HG02885 (cell line): ENCODE measurements at regions not wholly inside any gene's neighbourhood (a gene's known extent, or its start where the extent isn't known, plus 50 kb on each side); places are given as distances from the start of the nearest gene placed in this dataset.

Source experiments
- ATAC-seq: cut with Tn5 transposase; IDR thresholded peaks from one replicate; pipeline ENCODE4 v1.9.1; 2021; ENCODE audit warnings: mild to moderate bottlenecking; ENCODE audit not compliant: unreplicated experiment, poor library complexity

DNA sequence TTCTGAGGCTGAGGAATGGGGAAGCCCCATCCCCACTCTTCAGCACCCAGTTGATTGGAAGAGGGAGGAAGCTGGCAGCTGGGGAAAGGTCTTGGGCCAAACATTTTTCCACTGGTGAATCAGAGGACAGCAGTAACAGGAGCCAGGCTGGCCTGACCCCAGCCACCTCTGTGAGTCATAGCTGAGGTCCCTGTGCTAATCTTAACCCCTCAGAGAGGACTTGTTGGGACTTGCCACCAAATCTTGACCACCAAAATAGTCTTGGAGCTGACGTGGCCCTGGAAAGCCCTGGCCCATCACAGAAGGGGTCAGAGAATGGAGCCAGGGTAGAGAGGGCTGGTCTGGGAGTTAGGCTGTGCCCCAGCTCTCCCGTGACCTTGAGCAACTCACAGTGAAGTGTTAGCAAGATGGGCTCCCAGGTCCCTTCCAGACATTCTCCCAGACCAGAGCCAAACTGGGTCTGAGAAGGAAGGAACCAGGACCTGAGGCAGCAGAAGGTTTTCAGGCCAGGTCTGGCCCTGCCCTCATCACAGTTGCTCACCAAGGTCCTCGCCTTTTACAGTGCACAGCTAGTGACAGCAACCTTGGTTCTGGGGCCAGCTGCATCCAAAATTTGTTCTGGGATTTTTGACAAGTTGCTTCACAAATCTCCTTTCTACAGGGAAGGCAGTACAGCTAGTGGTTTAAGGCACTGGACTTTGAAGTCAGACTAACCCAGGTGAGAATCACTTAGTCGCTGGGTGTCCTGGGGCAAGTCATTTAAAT, 266.6 kb downstream of the CYP26B1 start:
- ATAC-seq, result no peak

DNA sequence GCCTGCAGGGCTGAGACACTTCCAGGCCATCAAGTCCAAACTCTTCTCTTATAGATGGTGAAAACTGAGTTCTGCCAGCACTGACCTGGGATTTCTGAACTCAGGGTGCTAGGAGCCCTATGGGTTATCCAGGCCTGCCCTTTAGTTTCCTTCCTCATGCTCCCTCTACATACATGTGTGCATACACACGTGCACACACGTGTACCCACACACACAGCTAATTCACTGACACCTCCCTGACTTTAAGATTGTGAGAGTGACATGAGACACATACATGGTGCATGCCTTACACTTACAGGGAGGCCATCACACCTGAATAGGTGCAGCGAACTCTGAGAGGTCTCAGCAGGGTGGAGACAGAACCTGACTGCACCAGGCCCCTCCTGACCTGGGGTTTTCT, 267.4 kb downstream of the CYP26B1 start:
- ATAC-seq, result no peak

DNA sequence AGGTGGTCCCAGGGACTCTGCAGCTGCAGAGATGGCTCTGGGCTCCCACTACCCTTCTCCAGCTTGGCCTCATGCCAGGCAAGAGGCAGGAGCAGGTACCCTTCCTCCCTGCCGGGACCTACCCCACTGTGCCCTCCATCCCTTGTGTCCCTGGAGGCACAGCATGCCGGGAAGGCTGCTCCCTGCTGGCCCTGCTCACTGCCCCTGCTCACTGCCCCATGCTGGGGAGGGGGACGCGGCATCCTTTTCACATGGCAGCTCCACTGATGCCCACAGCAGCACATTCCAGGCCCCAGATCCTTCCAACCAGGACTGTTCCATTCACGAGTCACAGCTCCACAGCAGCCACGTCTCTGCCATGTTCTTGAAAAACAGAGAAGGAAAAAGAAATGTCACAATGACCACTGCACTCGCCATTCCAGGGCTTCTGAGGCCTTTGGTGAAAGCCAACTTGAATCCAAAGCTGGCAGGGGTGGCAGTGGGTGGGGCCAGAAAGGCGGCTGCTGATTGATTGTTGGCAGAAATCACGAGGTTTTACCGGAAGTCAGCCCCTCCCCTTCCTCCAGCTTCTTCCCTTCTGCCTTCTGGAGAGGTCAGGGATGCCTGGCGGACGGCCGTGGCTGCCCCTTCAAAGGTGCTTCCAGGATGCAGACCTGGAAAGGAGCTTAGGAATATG, 268.0 kb downstream of the CYP26B1 start:
- no peak for ATAC-seq

DNA sequence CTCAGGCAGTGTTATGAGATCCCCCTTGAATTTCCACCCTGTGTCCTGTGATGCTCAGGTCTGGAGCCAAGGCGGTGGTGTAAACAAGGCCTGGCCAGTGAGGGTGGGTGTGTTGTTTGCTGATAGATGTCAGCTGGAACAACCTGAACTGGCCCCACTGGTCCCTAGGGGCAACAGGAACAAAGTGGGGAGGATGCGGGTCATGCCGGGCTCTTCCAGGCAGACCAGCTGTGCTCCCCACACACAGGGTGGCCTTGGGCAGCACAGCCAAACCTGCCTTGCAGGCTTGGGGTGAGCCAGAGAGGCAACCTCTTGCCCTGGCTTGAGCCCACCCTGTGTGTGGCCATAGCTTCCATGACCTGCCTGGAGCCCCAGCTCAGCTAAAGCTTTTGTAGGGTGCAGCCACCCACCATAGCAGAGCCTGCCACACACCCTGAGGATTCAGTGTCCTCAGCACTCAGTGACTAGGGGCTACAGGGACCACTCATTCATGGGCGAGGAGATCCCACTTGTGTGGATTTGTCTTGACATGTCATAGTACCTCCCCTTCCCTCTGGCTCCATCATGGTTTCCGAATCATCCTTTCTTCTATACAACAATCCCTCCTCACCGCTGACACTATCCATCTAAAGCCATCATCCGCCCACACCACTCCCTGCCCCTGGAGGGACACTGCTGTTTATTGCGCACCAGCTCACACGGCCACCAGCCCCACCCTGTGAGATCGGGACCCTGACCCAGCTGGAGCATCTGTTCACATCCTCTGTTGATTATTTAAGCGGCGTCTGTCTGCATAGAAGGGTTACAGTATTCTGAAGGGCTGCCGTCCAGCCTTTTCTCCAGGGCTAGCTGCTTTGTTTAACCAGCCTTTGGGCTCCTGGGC, 268.8 kb downstream of the CYP26B1 start:
- ATAC-seq, result no peak

DNA sequence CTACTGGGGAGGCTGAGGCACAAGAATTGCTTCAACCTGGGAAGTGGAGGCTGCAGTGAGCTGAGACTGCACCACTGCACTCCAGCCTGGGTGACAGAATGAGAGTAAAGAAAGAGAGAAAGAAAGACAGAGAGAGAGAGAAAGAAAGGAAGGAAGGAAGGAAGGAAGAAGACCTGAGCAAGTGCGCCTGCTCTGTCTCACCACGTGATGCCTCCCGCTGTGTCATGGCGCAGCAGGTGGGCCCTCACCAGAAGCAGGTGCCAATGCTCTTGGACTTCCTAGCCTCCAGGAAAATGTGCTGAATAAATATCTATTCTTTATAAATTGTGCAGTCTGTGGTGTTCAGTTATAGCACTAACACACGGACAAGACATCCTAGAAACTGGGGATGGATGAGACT, 270.0 kb downstream of the CYP26B1 start:
- no peak for ATAC-seq

DNA sequence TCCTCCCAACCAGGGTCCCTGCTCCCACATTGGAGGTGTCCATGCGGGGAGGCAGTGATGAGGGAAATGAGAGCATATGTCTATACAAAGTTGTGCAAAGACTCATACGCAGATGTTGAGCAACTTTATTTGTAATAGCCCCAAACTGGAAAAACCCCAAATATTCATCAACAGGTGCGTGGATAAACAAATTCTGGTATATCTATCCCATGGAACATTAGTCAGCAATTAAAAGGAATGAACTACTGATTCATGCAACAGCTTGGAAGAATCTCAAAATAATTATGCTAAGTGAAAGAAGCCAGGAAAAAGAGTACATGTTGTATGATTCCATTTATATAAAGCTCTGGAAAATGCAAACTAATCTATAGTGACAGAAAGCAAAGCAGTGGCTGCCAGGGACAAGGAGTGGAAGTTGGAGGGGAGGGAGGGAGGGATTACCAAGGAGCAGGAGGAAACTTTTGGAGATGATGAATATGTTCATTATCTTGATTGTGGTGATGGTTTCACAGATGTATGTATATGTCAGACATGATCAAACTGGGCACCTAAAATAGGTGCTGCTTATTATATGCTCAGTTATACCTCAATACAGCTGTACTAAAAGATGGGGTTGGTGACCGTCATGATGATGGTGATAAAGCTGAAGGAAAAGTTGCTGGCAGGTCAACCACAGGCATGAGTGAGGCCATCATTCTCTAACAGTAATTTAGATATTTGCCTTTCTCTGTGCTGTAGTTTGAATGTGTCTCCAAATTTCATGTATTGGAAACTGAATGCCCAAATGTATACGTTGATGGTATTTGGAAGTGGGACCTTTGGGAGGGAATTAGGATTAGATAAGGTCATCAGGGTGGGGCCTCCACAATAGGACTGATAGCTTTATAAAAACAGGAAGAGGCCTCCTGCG, 270.9 kb downstream of the CYP26B1 start:
- ATAC-seq, result no peak

DNA sequence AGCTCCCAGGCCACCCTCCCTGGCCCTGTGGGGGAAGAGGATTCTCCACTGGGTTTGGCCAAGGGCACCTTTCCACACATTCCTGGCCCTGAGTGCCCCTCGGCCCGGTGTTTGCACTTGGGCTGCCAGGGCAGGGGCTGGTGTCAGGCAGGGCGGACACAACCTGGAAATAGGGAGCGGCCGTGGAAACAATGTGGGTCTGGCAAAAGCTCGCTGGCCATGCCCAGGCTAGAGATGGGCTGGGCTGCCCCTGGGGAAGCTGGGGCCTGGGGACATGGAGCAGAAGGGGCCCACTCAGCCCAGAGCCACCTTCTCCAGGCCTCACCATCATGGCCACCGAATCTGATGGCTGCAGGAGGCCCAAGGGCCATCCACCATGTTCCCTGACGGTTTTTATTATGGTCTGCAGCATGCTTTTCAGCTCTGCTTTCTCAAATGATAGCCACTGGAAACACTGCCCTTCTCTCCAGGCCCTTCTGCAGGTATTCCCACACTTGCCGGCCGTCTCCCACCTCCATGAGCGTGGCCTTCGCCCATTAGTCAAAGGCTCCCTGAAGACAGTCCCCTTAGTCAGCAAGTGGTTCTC, 275.1 kb downstream of the CYP26B1 start:
- ATAC-seq, result no peak

DNA sequence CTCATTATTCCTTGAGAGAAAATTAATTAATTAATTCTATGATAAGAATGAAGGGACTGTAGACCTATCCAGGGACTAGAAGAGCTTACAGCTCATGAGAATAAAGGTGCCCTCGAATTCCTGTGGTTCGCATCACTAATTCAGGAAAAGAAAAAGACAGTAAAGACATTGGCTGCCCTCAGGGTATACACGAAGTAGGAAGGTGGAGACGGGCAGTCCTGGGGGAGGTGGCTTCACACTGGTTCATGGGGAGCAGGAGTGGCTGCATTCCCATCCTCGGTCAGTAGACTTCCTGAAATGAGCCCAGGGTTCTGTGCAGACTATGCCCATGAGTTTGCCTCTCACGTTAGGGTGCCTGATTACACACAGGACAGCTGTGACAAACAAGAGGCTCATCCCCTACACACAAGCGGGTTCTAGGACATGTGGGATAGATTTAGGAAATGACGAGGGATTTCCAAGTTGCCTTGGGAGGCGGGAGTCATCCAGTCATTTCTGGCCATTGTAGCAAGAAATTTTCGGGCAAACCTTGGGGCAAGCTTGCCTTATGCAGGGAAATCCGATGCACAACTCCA, 282.2 kb downstream of the CYP26B1 start:
- ATAC-seq, result no peak

DNA sequence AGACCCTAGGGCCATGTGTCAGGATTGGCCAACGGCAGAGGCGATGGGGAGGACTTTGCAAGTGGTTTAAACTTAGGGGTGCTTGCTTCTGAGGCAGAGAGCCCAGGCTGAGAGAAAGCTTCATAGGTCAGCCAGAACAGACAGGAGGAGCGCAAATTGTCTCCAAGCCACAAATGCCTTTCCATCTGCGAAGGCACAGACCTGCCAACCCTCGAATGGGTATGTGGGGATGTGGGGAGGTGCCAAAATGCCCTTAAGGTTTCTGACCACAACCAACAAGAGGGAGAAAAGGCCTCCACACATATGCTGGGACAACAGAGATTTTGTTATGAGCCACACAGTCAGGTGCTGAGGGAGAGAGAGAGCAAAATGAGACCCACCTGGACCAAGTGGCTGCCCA, 283.6 kb downstream of the CYP26B1 start:
- ATAC-seq, result no peak

DNA sequence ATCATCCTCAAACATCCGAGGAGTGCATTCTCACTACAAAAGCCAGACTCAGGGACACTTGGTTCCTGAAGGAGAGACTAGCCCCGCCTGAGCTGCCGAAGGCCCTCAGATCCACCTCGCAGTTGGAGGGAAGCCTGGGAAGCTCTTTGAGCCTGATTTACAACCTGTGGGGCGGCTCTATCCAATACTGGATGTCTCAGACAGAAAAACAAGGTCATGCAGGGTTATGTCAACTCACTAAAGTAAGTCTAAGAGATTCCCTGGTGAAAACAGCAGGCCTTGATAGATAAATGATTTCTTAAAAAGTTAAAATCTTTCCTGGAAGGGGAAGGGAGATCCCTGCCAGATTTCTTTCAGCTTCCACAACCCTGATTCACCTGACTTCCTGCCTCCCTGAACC, 284.3 kb downstream of the CYP26B1 start:
- ATAC-seq, result no peak

DNA sequence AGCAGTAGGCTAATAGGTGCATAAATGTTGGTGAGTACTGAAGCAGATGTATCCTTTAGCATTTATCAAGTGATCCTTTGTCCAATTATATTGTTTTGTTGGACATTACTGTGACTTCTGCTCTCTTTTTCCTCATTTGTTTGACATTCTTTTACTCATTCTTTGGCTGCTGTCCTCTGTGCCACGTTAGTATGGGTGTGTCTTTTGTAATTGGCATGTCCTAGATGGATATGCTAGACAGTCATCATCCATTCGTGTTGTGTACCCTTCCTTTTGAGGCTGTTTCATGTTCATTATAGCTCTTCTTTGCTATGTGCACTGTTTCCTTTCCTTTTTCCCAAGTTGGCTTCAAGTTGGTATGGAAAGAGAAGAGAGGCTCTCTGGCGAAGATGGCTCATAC, 284.7 kb downstream of the CYP26B1 start:
- ATAC-seq, result no peak

DNA sequence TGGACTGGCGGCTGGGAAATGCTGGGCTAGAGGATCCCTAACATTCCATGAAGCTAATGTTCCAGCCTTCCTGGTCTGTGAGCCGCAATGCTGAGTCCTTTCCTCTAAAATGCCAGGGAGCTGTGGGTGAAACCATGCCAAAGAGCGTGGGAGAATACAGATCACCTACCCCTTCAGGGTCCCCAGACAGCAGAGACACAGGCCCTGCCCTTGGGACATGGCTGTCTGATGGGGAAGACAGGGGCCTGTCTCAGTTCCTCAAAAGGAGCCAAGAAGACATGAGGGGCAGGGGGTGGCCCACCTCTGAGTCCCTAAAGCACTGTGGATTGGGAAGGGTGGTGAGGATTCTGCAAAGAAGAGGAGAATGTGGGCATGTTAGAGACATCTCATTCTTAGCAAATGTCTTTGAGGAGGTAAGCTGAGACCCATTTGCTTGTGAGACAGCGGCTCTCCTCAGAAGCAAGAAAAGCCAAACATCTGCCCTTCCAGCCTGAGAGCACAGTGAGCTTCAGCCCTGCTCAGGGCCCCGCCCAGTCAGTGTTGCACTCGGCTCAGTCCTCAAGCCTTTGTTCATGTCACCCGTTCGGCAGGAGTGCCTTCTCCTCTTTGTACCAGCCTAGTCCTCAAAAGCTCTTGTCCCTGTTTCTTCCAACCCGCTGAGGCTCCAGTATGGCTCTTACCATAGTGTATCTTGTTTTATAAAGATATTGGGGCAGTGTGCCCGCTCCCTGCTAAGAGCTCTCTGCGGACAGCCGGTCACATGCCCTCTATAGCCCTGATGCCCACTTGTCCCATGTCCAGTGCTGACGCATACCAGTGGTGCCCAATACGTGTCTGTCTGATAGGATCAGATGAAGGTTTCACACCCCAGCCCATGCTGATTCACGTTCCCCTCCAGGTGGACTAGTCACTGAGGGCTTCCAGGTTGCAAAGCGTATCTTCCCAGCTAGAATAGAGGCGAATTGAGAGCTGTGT, 286.2 kb downstream of the CYP26B1 start:
- no peak for ATAC-seq

DNA sequence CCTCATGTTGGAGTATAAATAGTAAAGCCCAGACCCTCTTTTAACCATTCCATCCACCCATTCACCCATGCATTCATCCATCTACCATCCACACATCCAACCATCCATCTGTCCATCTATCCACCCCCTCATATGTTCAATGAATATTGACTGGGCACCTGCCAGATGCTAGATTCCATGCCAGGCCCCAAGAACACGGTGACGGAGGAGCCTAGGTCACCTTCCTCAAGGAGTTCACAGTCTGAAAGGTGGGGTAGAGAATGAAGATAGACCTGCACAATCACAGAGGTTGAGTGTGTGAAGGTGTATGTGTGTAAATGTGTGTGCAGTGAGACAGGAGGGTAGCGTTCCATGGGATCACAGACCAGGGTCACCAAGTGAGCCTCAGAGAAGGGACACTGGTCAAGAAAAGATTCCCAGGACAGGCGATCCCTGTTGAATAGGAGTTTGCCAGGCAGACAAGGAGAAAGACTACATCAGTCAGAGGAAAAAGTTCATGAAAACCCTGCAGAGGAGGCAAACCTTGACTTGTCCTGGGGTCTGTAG, 287.2 kb downstream of the CYP26B1 start:
- ATAC-seq, result no peak

DNA sequence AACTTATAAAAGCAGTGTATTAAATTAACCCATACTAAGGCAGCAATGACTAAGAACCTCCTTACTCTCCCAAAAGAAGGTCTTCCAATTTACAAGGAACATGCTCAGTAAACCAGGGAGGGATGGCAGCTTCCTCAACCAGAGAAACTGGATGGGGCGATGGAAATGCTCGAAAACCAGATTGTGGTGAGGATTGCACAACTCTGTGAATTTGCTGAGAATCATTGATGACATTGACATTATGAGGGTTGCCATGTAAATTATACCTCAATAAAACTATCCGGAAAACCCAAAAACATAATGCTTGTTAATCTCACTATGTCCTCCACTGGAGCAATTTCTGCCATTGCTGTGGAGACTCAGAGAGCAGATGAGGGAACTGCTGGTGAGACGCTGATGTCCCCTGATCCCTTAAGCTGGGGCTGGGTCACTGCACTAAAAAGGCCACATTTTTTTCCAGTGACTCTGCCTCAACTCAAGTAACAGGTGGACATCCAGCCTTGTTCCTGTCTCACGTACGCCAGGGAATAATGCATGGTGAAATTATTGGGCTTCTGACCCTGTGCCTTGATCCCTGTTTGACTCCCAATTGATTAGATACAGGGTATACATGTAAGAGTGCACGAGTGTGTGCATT, 288.3 kb downstream of the CYP26B1 start:
- ATAC-seq, result no peak

DNA sequence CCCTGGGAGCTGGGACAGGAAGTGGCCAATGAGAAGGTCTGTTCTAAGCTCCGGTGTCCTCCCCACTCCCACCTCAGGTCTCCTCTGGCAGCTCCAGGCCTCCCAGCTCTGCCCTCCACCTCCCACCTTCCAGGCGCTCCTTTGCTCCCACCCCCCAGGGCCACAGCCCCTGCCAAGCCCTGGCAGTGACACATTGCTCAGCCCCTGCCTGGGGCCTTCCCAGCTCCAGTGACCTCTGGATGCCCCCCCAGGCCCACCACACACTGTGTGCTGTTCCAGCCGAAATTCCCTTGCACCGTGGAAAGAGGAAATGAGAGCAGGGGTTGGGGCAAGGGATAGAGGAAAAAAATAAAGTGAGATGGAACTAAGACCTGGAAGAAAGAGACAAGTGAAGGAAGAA, 289.6 kb downstream of the CYP26B1 start:
- ATAC-seq, result no peak

DNA sequence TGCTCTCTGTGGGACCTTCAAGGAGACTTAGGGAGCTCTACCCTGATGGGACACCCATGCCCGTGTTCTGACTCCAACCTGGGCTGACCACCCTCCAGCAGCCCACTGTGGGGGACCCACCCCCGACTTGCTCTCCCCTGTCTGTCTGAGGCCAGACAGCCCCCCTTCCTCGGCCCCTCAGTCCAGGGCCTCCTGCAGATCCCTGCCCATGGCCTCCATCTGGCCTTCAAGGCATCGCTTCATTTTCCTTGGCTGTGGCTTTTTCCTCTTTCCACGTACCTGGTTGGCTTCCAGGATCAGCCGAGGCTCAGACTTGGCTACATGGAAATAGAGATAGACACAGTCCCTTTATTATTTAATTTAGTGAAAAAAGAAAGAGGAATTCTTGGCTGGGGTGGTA, 290.0 kb downstream of the CYP26B1 start:
- no peak for ATAC-seq

DNA sequence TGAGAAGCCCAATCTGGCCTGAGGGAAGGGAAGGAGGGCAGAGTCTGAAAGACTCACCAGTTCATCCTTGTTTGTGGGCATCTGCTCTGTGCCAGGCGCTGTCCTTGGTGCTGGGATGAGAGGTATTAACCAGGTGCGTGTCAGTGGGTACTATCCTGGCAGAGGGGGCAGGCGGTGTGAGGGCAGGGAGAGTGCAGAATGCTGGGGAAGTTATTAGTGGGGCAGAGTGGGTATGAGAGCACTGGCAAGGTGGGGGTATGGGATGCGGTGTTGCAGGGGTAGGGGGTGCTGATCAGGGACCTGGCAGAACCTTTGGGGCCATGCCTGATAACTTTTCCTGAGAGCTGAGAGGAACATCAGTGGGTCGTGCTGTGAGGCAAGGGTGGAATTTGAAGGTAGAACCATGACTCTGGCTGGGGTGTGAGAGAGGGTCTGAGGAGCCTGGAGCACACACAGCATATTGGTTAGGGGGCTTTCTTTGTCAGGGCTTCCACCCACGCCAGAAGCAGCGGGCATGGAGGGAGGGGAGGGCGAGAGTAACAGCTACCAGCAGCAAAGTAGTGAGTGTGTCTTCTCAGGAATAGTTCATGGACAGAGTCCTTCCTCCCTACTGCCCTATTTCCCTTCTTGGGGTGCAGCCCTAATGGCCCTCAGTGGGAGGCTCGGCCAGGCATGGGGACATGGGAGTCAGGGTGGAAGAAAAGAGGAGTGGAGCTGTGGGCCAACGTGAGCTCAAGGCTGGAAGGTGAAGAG, 290.7 kb downstream of the CYP26B1 start:
- ATAC-seq, result no peak
